ENCODE measurements at regions not wholly inside any gene's neighbourhood (a gene's known extent, or its start where the extent isn't known, plus 50 kb on each side); places are given as distances from the start of the nearest gene placed in this dataset.

GRCh38 chr15:38705436-38706219 is 141.0 kb upstream of the RASGRP1 start:
- no peak overlapping the region for H3K27ac ChIP-seq (ENCODE audit: low read length)
- no peaks in the 10 kb centered on the region for H3K36me3 ChIP-seq (ENCODE audit: insufficient read depth, low read length)
- no peak overlapping the region for H3K4me2 ChIP-seq (ENCODE audit: low read length)
- H3K27me3 ChIP-seq (ENCODE audit: insufficient read depth, low read depth, low read length): no peaks in the 10 kb centered on the region
- no peak overlapping the region for H3K9ac ChIP-seq (ENCODE audit: low read length)
- H3K79me2 ChIP-seq (replicated peaks; ENCODE audit: insufficient read depth, low read length): no peaks in the 10 kb centered on the region
- H3F3A ChIP-seq (ENCODE audit: insufficient read depth, low read length, poor library complexity, severe bottlenecking): no peaks in the 10 kb centered on the region
- no peak overlapping the region for H2AFZ ChIP-seq (ENCODE audit: low read depth, low read length)
- TF ChIP-seq RAD21 (conservative IDR thresholded peaks at IDR 0.05): no peak
- TF ChIP-seq REST (IDR thresholded peaks at IDR 0.05; ENCODE audit: borderline replicate concordance): no peak
- no peak for TF ChIP-seq TAF1 (IDR thresholded peaks at IDR 0.05; ENCODE audit: low read depth)
- TF ChIP-seq POLR2AphosphoS5 (IDR thresholded peaks at IDR 0.05): no peak
- TF ChIP-seq EZH2 (IDR thresholded peaks at IDR 0.05; ENCODE audit: borderline replicate concordance, insufficient read depth, low read length, poor library complexity, severe bottlenecking): no peak
- no peaks in the 10 kb centered on the region for H3K9me3 ChIP-seq (ENCODE audit: low read length)
- H3K9me2 ChIP-seq (ENCODE audit: insufficient read depth, low read length): no peaks in the 10 kb centered on the region
- no peaks in the 10 kb centered on the region for H4K20me1 ChIP-seq (ENCODE audit: insufficient read depth)
- H3K4me3 ChIP-seq (ENCODE audit: low read length): no peak overlapping the region

GRCh38 chr15:38706956-38707355 is 142.3 kb upstream of the RASGRP1 start:
- TF ChIP-seq RAD21 (conservative IDR thresholded peaks at IDR 0.05) (no peak), POLR2AphosphoS5 (IDR thresholded peaks at IDR 0.05) (no peak), TAF1 (IDR thresholded peaks at IDR 0.05; ENCODE audit: low read depth) (no peak), REST (IDR thresholded peaks at IDR 0.05; ENCODE audit: borderline replicate concordance) (no peak)
- no peak overlapping the region for H3K9ac ChIP-seq (ENCODE audit: low read length)
- no peaks in the 10 kb centered on the region for H3K79me2 ChIP-seq (replicated peaks; ENCODE audit: insufficient read depth, low read length)
- no peaks in the 10 kb centered on the region for H3K36me3 ChIP-seq (ENCODE audit: insufficient read depth, low read length)
- no peaks in the 10 kb centered on the region for H3K9me3 ChIP-seq (ENCODE audit: low read length)
- H3K9me2 ChIP-seq (ENCODE audit: insufficient read depth, low read length): no peaks in the 10 kb centered on the region
- no peak overlapping the region for H3K4me2 ChIP-seq (ENCODE audit: low read length)
- no peaks in the 10 kb centered on the region for H4K20me1 ChIP-seq (ENCODE audit: insufficient read depth)
- no peaks in the 10 kb centered on the region for H3F3A ChIP-seq (ENCODE audit: insufficient read depth, low read length, poor library complexity, severe bottlenecking)
- H3K27me3 ChIP-seq (ENCODE audit: insufficient read depth, low read depth, low read length): no peaks in the 10 kb centered on the region
- no peak overlapping the region for H3K27ac ChIP-seq (ENCODE audit: low read length)
- no peak overlapping the region for H2AFZ ChIP-seq (ENCODE audit: low read depth, low read length)
- no peak overlapping the region for H3K4me3 ChIP-seq (ENCODE audit: low read length)
